Activated CD8-positive, alpha-beta memory T cell treated with anti-CD3 and anti-CD28 coated beads, Interleukin-2, amount 10 ng/mL, durations not matched to agents 7 days and 5 days (primary cell): ENCODE measurements at regions not wholly inside any gene's neighbourhood (a gene's known extent, or its start where the extent isn't known, plus 50 kb on each side); places are given as distances from the start of the nearest gene placed in this dataset.
"Not testable (repeated sequence)": the region's sequence is repeated elsewhere in the genome, so short reads cannot be mapped to it uniquely, and the experiment has no call there.

Experiments used
- ATAC-seq: fragments of 150-1000 bp; cut with Tn5 transposase; one replicate; pipeline ENCODE4 v1.10.0; 2021; ENCODE audit warnings: moderate library complexity
- CTCF ChIA-PET: fragments of 350-600 bp; sonication (Branson Sonifier 250); formaldehyde crosslinking; loops from one replicate; lab custom pipeline; 2021; ENCODE audit warnings: antibody characterized with exemption; lab: Charles Lee
- DNase-seq: peaks from one replicate; pipeline ENCODE4 v3.0.0-alpha.2; 2020
- H3K27ac Mint-ChIP-seq: one replicate; pipeline ENCODE4 v1.8.0; 2021; ENCODE audit warnings: mild to moderate bottlenecking, mixed read lengths
- H3K27me3 Mint-ChIP-seq: one replicate; pipeline ENCODE4 v1.8.0; 2021; ENCODE audit warnings: mixed read lengths
- H3K36me3 Mint-ChIP-seq: one replicate; pipeline ENCODE4 v1.8.0; 2021; ENCODE audit warnings: mild to moderate bottlenecking, mixed read lengths
- H3K4me1 Mint-ChIP-seq: one replicate; pipeline ENCODE4 v1.8.0; 2021; ENCODE audit warnings: mixed read lengths
- H3K4me3 Mint-ChIP-seq: one replicate; pipeline ENCODE4 v1.8.0; 2021; ENCODE audit warnings: mild to moderate bottlenecking, moderate library complexity, mixed read lengths
- H3K9me3 Mint-ChIP-seq: one replicate; pipeline ENCODE4 v1.8.0; 2022; ENCODE audit warnings: low read depth, mixed read lengths

DNA sequence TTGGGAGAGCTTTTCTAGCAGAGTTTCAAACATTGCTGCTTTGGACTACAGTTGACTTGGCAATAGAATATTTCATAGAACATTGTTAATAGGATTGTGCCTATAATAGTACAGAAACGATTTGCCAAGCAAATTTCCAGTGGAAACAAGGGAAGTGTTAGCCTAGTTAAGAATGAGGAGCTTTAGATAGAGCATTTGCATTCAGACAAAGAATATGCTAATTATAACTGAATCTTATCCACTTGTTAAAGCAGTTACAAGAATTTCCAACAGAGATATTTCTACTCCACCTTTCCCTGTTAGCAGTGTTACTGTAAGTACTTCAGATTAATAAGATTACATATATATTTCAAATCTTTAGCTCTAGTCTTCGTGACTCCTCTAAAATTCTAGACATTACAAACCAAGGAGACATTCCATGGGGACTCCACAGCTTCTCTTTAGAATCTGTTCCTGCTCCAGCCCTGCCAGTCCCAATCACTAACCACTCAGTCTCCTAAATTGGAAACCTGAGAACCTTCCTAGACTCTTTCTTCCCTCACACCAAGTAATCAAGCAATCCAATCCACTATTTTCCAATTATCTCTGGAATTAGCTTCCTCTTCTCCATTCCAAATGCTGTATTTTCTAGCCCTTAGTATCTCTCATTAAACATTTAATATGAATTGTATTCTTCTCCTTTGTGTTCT is 141.8 kb upstream of the PBX1 start:
- H3K4me1 Mint-ChIP-seq, result no peaks in the 10 kb centered on the region
- H3K27ac Mint-ChIP-seq, result no peak overlapping the region
- peaks cover 3% of the 10 kb centered on the region for H3K9me3 Mint-ChIP-seq
- no peaks in the 10 kb centered on the region for H3K27me3 Mint-ChIP-seq
- no peak for ATAC-seq
- DNase-seq, result no peak
- no peaks in the 10 kb centered on the region for H3K36me3 Mint-ChIP-seq
- H3K4me3 Mint-ChIP-seq, result no peak overlapping the region
- CTCF ChIA-PET, result no interaction called here

DNA sequence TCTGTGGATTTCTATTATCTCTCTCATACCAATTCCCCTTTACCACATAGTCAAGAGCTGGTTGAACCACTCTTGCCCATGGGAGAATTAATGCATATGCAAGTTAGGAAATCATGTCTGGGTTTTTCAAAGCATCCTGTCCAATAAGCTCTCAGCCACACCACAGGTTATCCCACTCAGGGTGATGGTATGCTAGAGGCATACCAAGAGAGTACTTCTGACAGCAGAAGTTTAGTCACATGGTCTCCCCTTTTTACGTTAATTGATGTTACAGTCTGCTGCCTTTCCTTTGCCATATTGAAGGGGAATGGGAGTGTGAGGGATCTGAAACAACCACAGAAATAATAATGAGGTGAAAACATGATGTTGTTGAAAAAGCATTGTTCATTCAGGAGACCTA is 135.8 kb upstream of the PBX1 start:
- H3K9me3 Mint-ChIP-seq, result no peaks in the 10 kb centered on the region
- H3K27ac Mint-ChIP-seq, result no peak overlapping the region
- H3K4me3 Mint-ChIP-seq, result no peak overlapping the region
- ATAC-seq (no peak), DNase-seq (no peak)
- no peaks in the 10 kb centered on the region for H3K36me3 Mint-ChIP-seq
- H3K27me3 Mint-ChIP-seq, result no peaks in the 10 kb centered on the region
- H3K4me1 Mint-ChIP-seq, result no peaks in the 10 kb centered on the region
- CTCF ChIA-PET, result no interaction called here

DNA sequence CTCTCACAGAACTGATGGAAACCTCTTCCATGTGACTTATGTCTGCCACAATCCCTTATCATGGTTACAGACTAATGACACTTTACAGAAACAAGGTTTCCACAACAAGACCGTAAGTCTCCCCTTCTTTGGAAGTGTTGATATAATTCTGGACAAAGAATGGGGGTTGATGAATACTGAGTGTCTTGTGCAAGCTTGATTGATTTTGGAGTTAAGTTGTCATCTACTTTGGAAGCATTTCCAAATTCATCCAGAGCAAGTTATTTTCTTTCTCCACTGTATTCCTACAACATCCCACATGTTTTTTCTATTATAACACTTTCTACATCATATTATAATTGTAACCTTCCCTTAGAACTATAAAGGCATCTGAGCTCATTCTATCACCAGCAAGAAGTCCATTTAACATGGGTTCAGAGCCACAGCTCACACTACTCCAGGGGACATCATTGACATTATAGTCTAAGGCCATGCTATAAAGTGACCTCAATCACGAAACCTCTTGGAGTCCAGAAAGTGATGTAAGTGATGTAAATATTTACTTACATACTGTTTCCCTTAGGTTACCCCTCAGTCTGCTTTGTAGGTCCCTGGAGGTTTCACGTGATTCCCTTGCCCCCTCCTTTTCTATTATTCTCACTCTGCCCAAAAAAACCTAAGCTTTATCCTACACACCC is 125.7 kb upstream of the PBX1 start:
- H3K4me1 Mint-ChIP-seq, result no peaks in the 10 kb centered on the region
- ATAC-seq, result no peak
- H3K4me3 Mint-ChIP-seq, result no peak overlapping the region
- no peak for DNase-seq
- H3K27ac Mint-ChIP-seq, result no peak overlapping the region
- no peaks in the 10 kb centered on the region for H3K36me3 Mint-ChIP-seq
- no peaks in the 10 kb centered on the region for H3K9me3 Mint-ChIP-seq
- CTCF ChIA-PET, result no interaction called here
- H3K27me3 Mint-ChIP-seq, result no peaks in the 10 kb centered on the region

DNA sequence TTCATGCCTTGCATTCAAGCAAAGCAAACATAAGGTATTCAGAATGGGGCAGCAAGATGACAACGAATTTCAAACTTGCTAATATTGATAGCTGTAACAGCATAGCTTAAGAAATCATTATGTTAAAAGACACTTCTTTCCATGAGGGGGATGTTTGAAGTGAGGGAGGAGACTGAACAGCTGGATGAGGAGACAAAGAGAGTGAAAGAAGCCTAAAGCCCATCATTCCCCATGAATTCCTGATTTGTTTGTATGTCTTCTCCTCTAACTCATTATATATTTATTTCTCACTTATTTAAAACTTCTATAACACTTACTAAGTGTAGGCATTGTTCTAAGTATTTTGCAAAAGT is 125.2 kb upstream of the PBX1 start:
- Mint-ChIP-seq H3K27me3 (no peaks in the 10 kb centered on the region), H3K36me3 (no peaks in the 10 kb centered on the region), H3K27ac (no peak overlapping the region), H3K4me1 (no peaks in the 10 kb centered on the region), H3K9me3 (no peaks in the 10 kb centered on the region), H3K4me3 (no peak overlapping the region)
- ATAC-seq (no peak), DNase-seq (no peak)
- CTCF ChIA-PET, result no interaction called here

DNA sequence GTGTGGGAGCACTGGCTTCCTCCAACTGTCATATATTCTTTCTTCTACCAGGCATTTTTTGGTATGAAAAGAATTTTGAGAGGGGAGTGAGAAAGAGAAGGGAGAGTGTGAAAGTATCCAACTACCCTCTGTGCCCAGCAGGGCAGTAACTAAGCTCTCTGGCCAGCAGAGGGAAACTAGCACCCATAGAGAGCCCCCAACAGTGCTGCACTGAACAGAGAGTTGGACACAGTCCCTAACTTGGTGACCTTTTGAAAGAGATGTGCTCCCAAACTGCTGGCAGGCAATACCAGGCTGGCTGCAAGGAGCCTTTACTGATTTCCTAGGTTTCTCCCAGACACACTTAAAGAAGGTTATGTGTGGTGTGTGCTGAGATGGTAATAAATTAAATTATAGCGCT is 118.8 kb upstream of the PBX1 start:
- ATAC-seq (no peak), DNase-seq (no peak)
- no peak overlapping the region for H3K4me3 Mint-ChIP-seq
- H3K9me3 Mint-ChIP-seq, result peaks cover 3% of the 10 kb centered on the region
- H3K27ac Mint-ChIP-seq, result no peak overlapping the region
- no peaks in the 10 kb centered on the region for H3K4me1 Mint-ChIP-seq
- CTCF ChIA-PET, result no interaction called here
- H3K36me3 Mint-ChIP-seq, result no peaks in the 10 kb centered on the region
- H3K27me3 Mint-ChIP-seq, result no peaks in the 10 kb centered on the region

DNA sequence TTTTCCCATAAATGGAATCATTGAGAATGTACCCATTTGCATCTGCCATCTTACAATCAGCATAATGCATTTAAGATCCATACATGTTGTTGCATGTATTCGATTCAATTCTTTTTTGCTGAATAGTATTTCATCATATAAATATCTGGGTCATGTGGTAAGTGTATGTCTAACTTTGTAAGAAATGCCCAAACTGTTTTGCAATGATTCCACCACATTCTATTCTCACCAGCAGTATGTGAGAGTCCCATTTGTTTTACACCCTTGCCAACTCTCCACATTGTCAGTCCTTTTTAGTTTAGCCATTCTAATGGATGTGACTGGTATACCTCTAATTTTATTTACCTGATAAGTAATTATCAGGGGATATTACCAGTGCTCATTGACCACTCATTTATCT is 115.8 kb upstream of the PBX1 start:
- Mint-ChIP-seq H3K4me3 (no peak overlapping the region), H3K4me1 (no peaks in the 10 kb centered on the region), H3K36me3 (no peaks in the 10 kb centered on the region), H3K27ac (no peak overlapping the region), H3K9me3 (peaks cover 6% of the 10 kb centered on the region), H3K27me3 (no peaks in the 10 kb centered on the region)
- CTCF ChIA-PET, result no interaction called here
- no peak for ATAC-seq
- DNase-seq, result no peak

DNA sequence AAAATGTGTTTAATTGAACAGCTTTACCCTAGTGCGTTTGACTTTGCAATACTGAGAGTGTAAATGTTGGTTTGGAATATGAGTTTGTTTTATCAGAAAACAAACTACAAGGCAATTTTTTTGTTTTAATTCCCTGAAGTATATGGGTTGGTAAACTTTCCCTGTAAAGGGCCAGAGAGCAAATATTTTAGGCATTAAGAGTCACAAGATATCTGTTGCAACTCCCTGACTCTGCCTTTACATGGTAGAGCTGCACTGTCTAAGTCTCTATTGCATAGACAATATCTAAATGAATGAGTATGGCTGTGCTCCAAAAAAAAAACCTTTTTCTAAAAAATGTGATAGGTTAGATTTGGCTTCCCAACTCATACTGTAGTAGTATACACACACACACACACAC is 115.1 kb upstream of the PBX1 start:
- H3K9me3 Mint-ChIP-seq, result peaks cover 6% of the 10 kb centered on the region
- H3K27ac Mint-ChIP-seq, result no peak overlapping the region
- no peak overlapping the region for H3K4me3 Mint-ChIP-seq
- ATAC-seq (no peak), DNase-seq (no peak)
- CTCF ChIA-PET, result no interaction called here
- H3K4me1 Mint-ChIP-seq, result no peaks in the 10 kb centered on the region
- no peaks in the 10 kb centered on the region for H3K27me3 Mint-ChIP-seq
- H3K36me3 Mint-ChIP-seq, result no peaks in the 10 kb centered on the region

DNA sequence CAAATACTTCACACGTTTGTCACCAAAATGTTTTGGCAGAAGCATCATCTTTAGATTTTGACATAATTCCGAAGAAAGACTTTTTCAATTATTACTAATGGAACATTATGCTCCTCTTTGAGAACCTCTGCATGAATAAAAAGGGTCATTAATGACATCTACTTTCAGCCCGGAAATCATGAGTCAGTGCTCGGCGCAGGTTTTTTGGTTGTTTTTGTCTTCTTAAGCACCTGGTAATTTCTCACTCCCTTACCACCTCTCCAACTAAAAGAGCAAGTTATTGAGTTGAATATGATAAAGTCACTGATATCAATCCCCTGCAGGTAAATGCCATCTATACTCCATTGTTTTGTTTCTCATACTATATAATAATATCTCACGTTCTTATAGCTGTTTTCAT is 113.0 kb upstream of the PBX1 start:
- ATAC-seq (no peak), DNase-seq (no peak)
- H3K4me3 Mint-ChIP-seq, result no peak overlapping the region
- H3K4me1 Mint-ChIP-seq, result no peaks in the 10 kb centered on the region
- H3K36me3 Mint-ChIP-seq, result no peaks in the 10 kb centered on the region
- H3K27me3 Mint-ChIP-seq, result no peaks in the 10 kb centered on the region
- CTCF ChIA-PET, result no interaction called here
- H3K9me3 Mint-ChIP-seq, result peaks cover 4% of the 10 kb centered on the region
- no peak overlapping the region for H3K27ac Mint-ChIP-seq

DNA sequence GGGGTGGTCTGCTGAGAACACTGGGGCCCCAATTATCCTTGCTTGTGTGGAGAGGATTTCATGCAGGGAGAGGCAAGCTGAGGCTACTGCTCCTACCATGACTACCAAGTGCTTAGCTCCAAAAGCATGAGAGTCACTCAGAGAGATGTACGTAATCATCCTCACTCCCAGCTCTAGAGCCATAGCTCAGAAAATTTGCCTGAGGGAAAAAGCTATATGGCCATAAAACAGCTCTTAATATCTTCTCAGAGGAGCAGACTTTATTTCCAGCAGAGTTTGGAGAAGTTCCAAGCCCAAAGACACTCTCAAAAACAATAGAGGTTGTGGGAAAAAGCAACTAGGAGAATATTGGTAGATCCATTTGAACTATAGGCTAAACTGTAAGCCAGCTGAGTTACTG is 106.4 kb upstream of the PBX1 start:
- Mint-ChIP-seq H3K27ac (no peak overlapping the region), H3K27me3 (no peaks in the 10 kb centered on the region), H3K4me1 (no peaks in the 10 kb centered on the region), H3K4me3 (no peak overlapping the region), H3K9me3 (peaks cover 10% of the 10 kb centered on the region), H3K36me3 (no peaks in the 10 kb centered on the region)
- CTCF ChIA-PET, result no interaction called here
- ATAC-seq, result no peak
- no peak for DNase-seq

DNA sequence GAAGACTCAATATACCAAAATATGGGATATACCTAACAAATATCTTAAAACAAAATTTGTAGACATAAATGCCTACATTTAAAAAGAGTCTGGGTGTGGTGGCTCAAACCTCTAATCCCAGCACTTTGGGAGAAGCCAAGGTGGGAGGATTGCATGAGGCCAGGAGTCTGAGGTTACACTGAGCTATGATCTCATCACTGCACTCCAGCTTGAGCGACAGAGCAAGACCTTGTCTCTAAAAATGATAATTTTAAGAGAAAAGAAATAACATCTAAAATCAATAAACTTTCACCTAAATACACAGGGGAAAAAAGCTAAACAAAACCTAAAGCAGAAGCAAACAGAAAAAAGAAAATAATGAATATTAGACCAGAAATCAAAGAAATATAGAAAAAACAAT is 102.7 kb upstream of the PBX1 start:
- ATAC-seq, result no peak
- Mint-ChIP-seq H3K27me3 (no peaks in the 10 kb centered on the region), H3K4me1 (no peaks in the 10 kb centered on the region), H3K27ac (no peak overlapping the region), H3K36me3 (no peaks in the 10 kb centered on the region), H3K9me3 (peaks cover 11% of the 10 kb centered on the region), H3K4me3 (no peak overlapping the region)
- no peak for DNase-seq
- CTCF ChIA-PET, result no interaction called here

DNA sequence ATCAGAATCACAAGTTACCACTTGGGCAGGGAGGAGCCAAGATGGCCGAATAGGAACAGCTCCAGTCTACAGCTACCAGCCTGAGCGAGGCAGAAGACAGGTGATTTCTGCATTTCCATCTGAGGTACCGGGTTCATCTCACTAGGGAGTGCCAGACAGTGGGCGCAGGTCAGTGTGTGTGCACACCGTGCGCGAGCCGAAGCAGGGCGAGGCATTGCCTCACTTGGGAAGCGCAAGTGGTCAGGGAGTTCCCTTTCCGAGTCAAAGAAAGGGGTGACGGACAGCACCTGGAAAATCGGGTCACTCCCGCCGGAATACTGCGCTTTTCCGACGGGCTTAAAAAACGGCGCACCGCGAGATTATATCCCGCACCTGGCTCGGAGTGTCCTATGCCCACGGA is 99.8 kb upstream of the PBX1 start:
- H3K4me3 Mint-ChIP-seq, H3K36me3 Mint-ChIP-seq, CTCF ChIA-PET, DNase-seq, H3K9me3 Mint-ChIP-seq, H3K27ac Mint-ChIP-seq, H3K4me1 Mint-ChIP-seq, ATAC-seq, H3K27me3 Mint-ChIP-seq: not testable (repeated sequence)

DNA sequence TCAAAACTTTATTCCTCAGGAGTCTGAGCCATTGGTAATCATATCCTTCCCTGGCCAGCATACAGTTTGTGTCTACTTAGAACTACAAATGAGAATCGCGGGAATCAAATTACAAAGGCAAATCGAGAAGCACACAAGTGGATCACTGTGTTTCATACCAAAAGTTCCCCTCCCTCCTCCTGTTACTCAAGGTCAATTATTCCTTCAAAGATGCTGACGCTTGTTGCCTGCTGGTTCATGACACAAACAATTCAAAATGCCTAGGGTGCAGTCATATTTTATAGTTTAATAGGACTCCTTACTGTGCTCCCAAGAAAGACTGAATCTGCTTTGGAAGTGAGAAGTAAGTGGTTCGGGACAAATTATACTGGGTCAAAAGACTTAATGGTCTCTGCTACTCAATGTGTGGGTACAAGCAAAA is 93.0 kb upstream of the PBX1 start:
- CTCF ChIA-PET, result no interaction called here
- ATAC-seq (no peak), DNase-seq (no peak)
- Mint-ChIP-seq H3K36me3 (no peaks in the 10 kb centered on the region), H3K27ac (no peak overlapping the region), H3K4me1 (no peaks in the 10 kb centered on the region), H3K4me3 (no peak overlapping the region), H3K27me3 (no peaks in the 10 kb centered on the region), H3K9me3 (peaks cover 3% of the 10 kb centered on the region)

DNA sequence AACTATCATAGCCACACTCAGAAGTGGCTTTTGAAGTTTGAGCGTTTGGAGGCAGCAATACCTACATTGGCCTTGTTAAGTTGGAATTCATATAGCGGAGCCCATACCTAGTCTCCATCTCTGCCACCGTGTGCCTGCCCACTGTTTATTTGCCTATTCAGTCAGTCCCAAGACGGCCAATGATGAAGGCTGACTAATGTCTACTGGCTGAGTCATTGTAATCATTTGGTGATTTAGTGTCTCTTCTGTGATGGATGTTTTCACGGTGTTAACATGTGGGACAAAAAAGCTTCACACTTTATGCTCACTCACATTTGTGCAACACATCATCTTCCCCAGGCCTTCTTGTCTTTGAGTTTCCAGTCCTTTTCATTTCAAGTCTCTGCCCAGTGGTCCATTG is 92.6 kb upstream of the PBX1 start:
- H3K9me3 Mint-ChIP-seq, result peaks cover 4% of the 10 kb centered on the region
- no peak for ATAC-seq
- no peaks in the 10 kb centered on the region for H3K4me1 Mint-ChIP-seq
- no peaks in the 10 kb centered on the region for H3K36me3 Mint-ChIP-seq
- H3K27ac Mint-ChIP-seq, result no peak overlapping the region
- H3K4me3 Mint-ChIP-seq, result no peak overlapping the region
- CTCF ChIA-PET, result no interaction called here
- no peak for DNase-seq
- no peaks in the 10 kb centered on the region for H3K27me3 Mint-ChIP-seq

DNA sequence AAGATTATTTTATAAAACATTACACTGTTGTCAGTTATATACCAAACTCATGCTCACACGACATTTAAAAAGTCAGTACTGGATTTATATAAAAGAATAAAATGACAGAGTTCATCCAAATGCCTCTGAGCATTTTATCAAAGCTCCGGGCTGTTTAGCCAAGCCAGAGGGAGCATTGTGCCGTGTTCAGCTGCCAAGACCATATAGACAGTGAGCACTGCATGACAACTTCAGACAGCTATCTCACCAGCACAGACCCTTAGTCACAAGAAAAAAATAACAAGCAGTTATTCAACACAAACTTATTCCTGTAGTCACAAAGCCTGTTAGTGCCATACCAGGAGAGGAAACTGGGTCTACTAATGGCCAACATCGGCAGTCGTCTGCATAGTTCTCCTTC is 88.0 kb upstream of the PBX1 start:
- no peak for ATAC-seq
- DNase-seq, result no peak
- Mint-ChIP-seq H3K27ac (no peak overlapping the region), H3K4me1 (no peaks in the 10 kb centered on the region), H3K9me3 (peaks cover 9% of the 10 kb centered on the region), H3K36me3 (no peaks in the 10 kb centered on the region), H3K27me3 (no peaks in the 10 kb centered on the region), H3K4me3 (no peak overlapping the region)
- CTCF ChIA-PET, result no interaction called here
